Transverse colon (tissue), 4 donors: ENCODE measurements at regions not wholly inside any gene's neighbourhood (a gene's known extent, or its start where the extent isn't known, plus 50 kb on each side); places are given as distances from the start of the nearest gene placed in this dataset.

Source experiments
- DNase-seq: peaks from one replicate; pipeline ENCODE4 v3.0.0-alpha.2; 2019
- H3K27ac ChIP-seq, 4 donors: fragments of 200-600 bp; sonication (generic); 2 replicates each; pipeline ENCODE4 v1.5.1; 2016 to 2018; ENCODE audit warnings: inconsistent platforms in 4 of 4
- H3K27me3 ChIP-seq: fragments of 200-600 bp; sonication (generic); 2 replicates; pipeline ENCODE4 v1.5.1; 2017; ENCODE audit warnings: inconsistent platforms
- H3K36me3 ChIP-seq, 4 donors: fragments of 200-600 bp; sonication (generic); 2 replicates each; pipeline ENCODE4 v1.5.1; 2017 to 2019; ENCODE audit warnings: inconsistent platforms in 4 of 4
- H3K4me1 ChIP-seq, 4 donors: fragments of 200-600 bp; sonication (generic); 2 replicates each; pipeline ENCODE4 v1.5.1; 2017 to 2020; ENCODE audit warnings: inconsistent platforms in 4 of 4
- H3K4me3 ChIP-seq, 4 donors: fragments of 200-600 bp; sonication (generic); 1 replicate in 1 of 4; 2 replicates in 3 of 4; pipeline versions ENCODE4 v1.5.1 to v1.6.1; 2017 to 2019; ENCODE audit warnings: inconsistent platforms in 4 of 4
- H3K9me3 ChIP-seq, 2 donors: fragments of 200-600 bp; sonication (generic); 2 replicates each; pipeline ENCODE4 v1.5.1; 2017 to 2019; ENCODE audit warnings: inconsistent platforms in 2 of 2
- CTCF ChIP-seq, 5 experiments: fragments of 200-600 bp in 3 of 5; fragments of 450-650 bp in 2 of 5; sonication (generic) in 3 of 5; IDR thresholded peaks; 1 replicate in 2 of 5; 2 replicates in 3 of 5; pipeline ENCODE4 v1.5.1; 2016 to 2017; ENCODE audit warnings: antibody characterized with exemption in 5 of 5, inconsistent platforms in 3 of 5, mild to moderate bottlenecking in 2 of 5, moderate library complexity in 1 of 5
- EP300 ChIP-seq: sonication (generic); formaldehyde crosslinking; IDR thresholded peaks from one replicate; pipeline ENCODE4 v1.6.1; 2017; ENCODE audit warnings: antibody characterized with exemption, low read depth
- POLR2A ChIP-seq: fragments of 450-650 bp; IDR thresholded peaks from one replicate; pipeline ENCODE4 v1.6.1; 2016; ENCODE audit warnings: antibody characterized with exemption, mild to moderate bottlenecking, moderate library complexity
- POLR2AphosphoS5 ChIP-seq, 3 donors: sonication (generic); formaldehyde crosslinking; IDR thresholded peaks; one replicate each; pipeline ENCODE4 v1.6.1; 2016; ENCODE audit warnings: antibody characterized with exemption in 3 of 3
- WGBS, 2 donors: methylation state at CpG; one replicate each; pipeline ENCODE4 v1.1.5; 2018; ENCODE audit warnings: low coverage in 1 of 2; 5-methylcytosine and 5-hydroxymethylcytosine counted together
- in situ Hi-C, 4 donors: fragments of 200-750 bp; cut with MboI; loops; one replicate each; pipeline versions ENCODE4 v1.15.0 to v1.15.1; 2017; ENCODE audit warnings: low sequenced_read_pairs in 3 of 4, low pct_ligation_motif_present in 1 of 4, low pct_unique_long_range_greater_than_20kb in 1 of 4
- intact Hi-C: fragments of 100-400 bp; cut with DNase I; formaldehyde crosslinking; loops from one replicate; pipeline ENCODE4 v1.15.1; 2023; ENCODE audit warnings: low total_unique reads

- intact Hi-C loops, result no loop called here
- TF ChIP-seq EP300 (no peak), POLR2AphosphoS5 (IDR thresholded peaks at IDR 0.05) (no peak), CTCF (IDR thresholded peaks at IDR 0.05) (no peak), POLR2A (no peak)
- WGBS, 2 donors, result 76 to 100% methylated on average over 2 to 3 of the region's 3 CpGs
Measured at GRCh38 chr6:98287876-98288275, 546.5 kb upstream of the POU3F2 start.

DNA sequence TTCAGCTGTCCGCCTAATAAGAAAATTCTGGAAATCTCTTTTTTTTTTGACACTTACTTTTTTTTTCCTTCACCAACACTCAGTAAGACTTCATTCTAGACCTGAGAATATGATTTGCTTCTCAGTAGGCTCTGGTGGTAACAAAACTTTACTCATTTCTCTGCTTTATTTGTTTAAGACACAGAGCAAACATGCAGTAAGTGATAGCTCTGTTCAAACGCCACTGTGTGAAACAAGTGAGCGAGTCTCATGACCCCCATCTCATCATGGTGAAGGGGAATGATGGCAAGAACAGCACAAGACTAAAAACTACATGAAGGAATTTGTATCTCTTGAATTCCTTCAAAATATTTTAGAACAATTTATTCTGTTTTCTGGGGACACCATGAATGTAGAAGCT, 541.6 kb upstream of the POU3F2 start:
- no peaks in the 10 kb centered on the region for H3K36me3 ChIP-seq
- no peak overlapping the region for H3K4me3 ChIP-seq
- no peaks in the 10 kb centered on the region for H3K27me3 ChIP-seq
- no peaks in the 10 kb centered on the region for H3K4me1 ChIP-seq
- WGBS, 2 donors, result 13 to 48% methylated on average over 2 to 3 of the region's 3 CpGs
- in situ Hi-C loops, result no loop called here
- TF ChIP-seq POLR2AphosphoS5 (IDR thresholded peaks at IDR 0.05) (no peak), POLR2A (no peak), CTCF (IDR thresholded peaks at IDR 0.05) (no peak)
- intact Hi-C loops, result no loop called here
- H3K27ac ChIP-seq, result no peak overlapping the region
- no peak for DNase-seq
- no peaks in the 10 kb centered on the region for H3K9me3 ChIP-seq

More at GRCh38 chr6:98287876-98288275, 546.5 kb upstream of the POU3F2 start:
- no peaks in the 10 kb centered on the region for H3K27me3 ChIP-seq
- H3K36me3 ChIP-seq, result no peaks in the 10 kb centered on the region
- no peak overlapping the region for H3K4me3 ChIP-seq
- H3K9me3 ChIP-seq, result no peaks in the 10 kb centered on the region
- in situ Hi-C loops, result no loop called here
- no peak for DNase-seq
- H3K27ac ChIP-seq, result no peak overlapping the region
- no peaks in the 10 kb centered on the region for H3K4me1 ChIP-seq

DNA sequence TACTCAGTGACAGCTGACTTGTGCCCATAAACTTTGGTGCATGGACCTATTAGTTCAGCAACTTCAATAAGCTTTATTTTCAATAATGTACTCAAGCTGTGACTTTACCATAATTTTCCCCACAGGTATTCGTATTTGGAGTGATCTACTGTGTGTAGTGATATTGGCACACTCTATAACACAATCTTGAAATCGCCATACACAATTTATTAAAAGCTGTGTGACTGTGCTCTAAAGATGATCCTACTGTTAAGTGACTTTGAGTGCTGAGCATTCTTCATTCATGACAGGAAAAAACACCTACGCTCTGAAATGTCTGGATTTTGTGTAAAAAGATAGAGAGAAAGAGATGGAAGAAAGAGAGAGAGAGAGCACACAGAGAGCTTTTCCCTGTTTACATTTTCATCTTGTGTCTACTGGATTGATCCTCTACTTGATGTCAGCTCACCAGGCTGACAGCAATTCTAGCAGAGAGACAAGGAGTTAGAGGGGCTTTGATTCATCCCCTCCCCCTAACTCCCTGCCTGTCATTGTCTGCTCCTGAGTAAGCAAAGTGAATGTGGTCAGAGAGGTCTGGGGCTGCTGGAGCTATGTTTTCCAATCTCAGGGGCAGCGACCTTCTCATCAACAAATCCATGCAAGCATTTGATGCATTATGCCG, 538.7 kb upstream of the POU3F2 start:
- 44 to 76% methylated on average over 3 to 5 of the region's 5 CpGs for WGBS, 2 donors
- Histone ChIP-seq H3K9me3 (no peaks in the 10 kb centered on the region), H3K4me3 (no peak overlapping the region), H3K4me1 (no peaks in the 10 kb centered on the region), H3K27me3 (no peaks in the 10 kb centered on the region), H3K27ac (no peak overlapping the region), H3K36me3 (no peaks in the 10 kb centered on the region)
- DNase-seq, result no peak
- in situ Hi-C loops, result no loop called here
- intact Hi-C loops, result no loop called here
- TF ChIP-seq CTCF (IDR thresholded peaks at IDR 0.05) (no peak), EP300 (no peak), POLR2AphosphoS5 (IDR thresholded peaks at IDR 0.05) (no peak), POLR2A (no peak)

DNA sequence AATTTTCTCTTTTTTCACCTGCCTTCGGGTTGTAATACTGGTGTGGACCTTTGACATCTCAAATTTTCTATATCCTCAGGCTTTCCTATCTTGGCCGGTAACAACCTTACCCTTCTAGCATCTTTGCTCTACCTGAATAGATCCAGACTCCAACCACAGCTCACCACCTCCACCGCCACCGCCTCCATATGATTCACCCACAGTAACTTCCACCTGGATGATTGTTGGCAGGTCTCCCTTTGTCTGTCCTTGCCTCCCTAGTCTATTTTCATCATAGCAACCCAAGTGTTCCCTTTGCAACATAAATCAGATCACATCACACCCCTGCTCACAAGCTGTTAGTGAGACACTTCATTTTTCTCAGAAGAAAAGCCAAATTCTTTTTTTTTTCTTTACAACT, 525.8 kb upstream of the POU3F2 start:
- intact Hi-C loops, result no loop called here
- Histone ChIP-seq H3K27ac (no peak overlapping the region), H3K36me3 (no peaks in the 10 kb centered on the region), H3K9me3 (no peaks in the 10 kb centered on the region), H3K27me3 (no peaks in the 10 kb centered on the region), H3K4me3 (no peak overlapping the region), H3K4me1 (no peaks in the 10 kb centered on the region)
- in situ Hi-C loops, result no loop called here
- WGBS, 2 donors, result 82 to 92% methylated on average over 4 of the region's 4 CpGs
- DNase-seq, result no peak
- no peak for TF ChIP-seq CTCF (IDR thresholded peaks at IDR 0.05)
- TF ChIP-seq POLR2AphosphoS5 (IDR thresholded peaks at IDR 0.05), result no peak
- TF ChIP-seq EP300, result no peak
- TF ChIP-seq POLR2A, result no peak
